Left colon (tissue), 2 donors: ENCODE measurements at regions not wholly inside any gene's neighbourhood (a gene's known extent, or its start where the extent isn't known, plus 50 kb on each side); places are given as distances from the start of the nearest gene placed in this dataset.
"Not testable (repeated sequence)": the region's sequence is repeated elsewhere in the genome, so short reads cannot be mapped to it uniquely, and the experiment has no call there.

ENCODE experiments used
- ATAC-seq: fragments of 200-7000 bp; cut with Tn5 transposase; one replicate; pipeline ENCODE4 v1.9.1; 2020; ENCODE audit warnings: mild to moderate bottlenecking, moderate library complexity
- DNase-seq, 2 donors: peaks; one replicate each; pipeline ENCODE4 v3.0.0-alpha.2; 2020
- intact Hi-C, 2 donors: fragments of 100-400 bp; cut with DNase I in 1 of 2; cut with micrococcal nuclease in 1 of 2; formaldehyde crosslinking; loops; one replicate each; pipeline versions ENCODE4 v1.11.2 to v1.14.0; 2022; cut with DNase I, micrococcal nuclease
- donor health status: DM: no; HTN: no; CAD: no.
- donor health status: DM: yes; HTN: yes; CAD: no.

- intact Hi-C loops, result no loop called here
- ATAC-seq, result no peak
- DNase-seq, result no peak
These were observed 76.0 kb upstream of the TOX2 start for GRCh38 chr20:43838703-43839060.

- intact Hi-C loops, result no loop called here
These were observed 76.6 kb upstream of the TOX2 start for GRCh38 chr20:43837856-43838702.

GRCh38 chr20:43836790-43837189 lies 77.9 kb upstream of the TOX2 start:
- intact Hi-C loops, result no loop called here
- no peak for ATAC-seq

More at GRCh38 chr20:43837856-43838702, 76.6 kb upstream of the TOX2 start:
- DNase-seq (no peak), ATAC-seq (no peak)

GRCh38 chr20:43835944-43836508 lies 78.6 kb upstream of the TOX2 start:
- no peak for ATAC-seq
- DNase-seq, result no peak
- intact Hi-C loops, result no loop called here

More at GRCh38 chr20:43836790-43837189, 77.9 kb upstream of the TOX2 start:
- DNase-seq, result no peak

- intact Hi-C loops, result no loop called here
- ATAC-seq (no peak), DNase-seq (no peak)
These were observed 80.9 kb upstream of the TOX2 start for GRCh38 chr20:43833511-43834395.

- DNase-seq (no peak), ATAC-seq (no peak)
- intact Hi-C loops, result no loop called here
These were observed 81.7 kb upstream of the TOX2 start for GRCh38 chr20:43832961-43833360.

GRCh38 chr20:43832096-43832816 lies 82.4 kb upstream of the TOX2 start:
- no peak for DNase-seq
- intact Hi-C loops, result no loop called here
- ATAC-seq, result no peak

- intact Hi-C loops, result no loop called here
- DNase-seq (no peak), ATAC-seq (no peak)
These were observed 83.1 kb upstream of the TOX2 start for GRCh38 chr20:43831481-43832065.

- DNase-seq (no peak), ATAC-seq (no peak)
- intact Hi-C loops, result no loop called here
These were observed 83.8 kb upstream of the TOX2 start for GRCh38 chr20:43830883-43831282.

GRCh38 chr20:43829951-43830690 lies 84.5 kb upstream of the TOX2 start:
- DNase-seq (no peak), ATAC-seq (no peak)
- intact Hi-C loops, result no loop called here

GRCh38 chr20:43827940-43828562 lies 86.6 kb upstream of the TOX2 start:
- DNase-seq (no peak), ATAC-seq (no peak)
- intact Hi-C loops, result no loop called here

GRCh38 chr20:43826943-43827342 lies 87.7 kb upstream of the TOX2 start:
- ATAC-seq, intact Hi-C loops, DNase-seq: not testable (repeated sequence)

- DNase-seq (no peak), ATAC-seq (no peak)
- intact Hi-C loops, result no loop called here
These were observed 89.1 kb upstream of the TOX2 start for GRCh38 chr20:43825581-43825980.

- no peak for DNase-seq
- ATAC-seq, result no peak
- intact Hi-C loops, result no loop called here
These were observed 89.6 kb upstream of the TOX2 start for GRCh38 chr20:43825051-43825402.

GRCh38 chr20:43824309-43825050 lies 90.2 kb upstream of the TOX2 start:
- ATAC-seq (no peak), DNase-seq (no peak)
- intact Hi-C loops, result no loop called here

- intact Hi-C loops, result no loop called here
- ATAC-seq (no peak), DNase-seq (no peak)
These were observed 92.9 kb upstream of the TOX2 start for GRCh38 chr20:43821795-43822194.

- intact Hi-C loops, result no loop called here
These were observed 93.8 kb upstream of the TOX2 start for GRCh38 chr20:43820731-43821330.

More at GRCh38 chr20:43820731-43821330, 93.8 kb upstream of the TOX2 start:
- ATAC-seq (no peak), DNase-seq (no peak)
